A549 (cell line): ENCODE measurements at regions not wholly inside any gene's neighbourhood (a gene's known extent, or its start where the extent isn't known, plus 50 kb on each side); places are given as distances from the start of the nearest gene placed in this dataset.

Experiments
- MYC ChIP-seq: IDR thresholded peaks from 2 replicates; pipeline ENCODE4 v1.6.1; 2012; ENCODE audit warnings: mild to moderate bottlenecking, inconsistent platforms, low read length, improper control_type of control experiment, borderline replicate concordance
- POLR2AphosphoS2 ChIP-seq: conservative IDR thresholded peaks from 2 replicates; pipeline ENCODE4 v1.6.1; 2012; ENCODE audit warnings: low read length, improper control_type of control experiment, inconsistent platforms
- TF ChIP-seq, protein P1 (sequence below): fragments of >200 bp; sonication (Bioruptor Twin); formaldehyde crosslinking; IDR thresholded peaks from 3 replicates; pipeline ENCODE4 v1.5.1; 2016

DNA sequence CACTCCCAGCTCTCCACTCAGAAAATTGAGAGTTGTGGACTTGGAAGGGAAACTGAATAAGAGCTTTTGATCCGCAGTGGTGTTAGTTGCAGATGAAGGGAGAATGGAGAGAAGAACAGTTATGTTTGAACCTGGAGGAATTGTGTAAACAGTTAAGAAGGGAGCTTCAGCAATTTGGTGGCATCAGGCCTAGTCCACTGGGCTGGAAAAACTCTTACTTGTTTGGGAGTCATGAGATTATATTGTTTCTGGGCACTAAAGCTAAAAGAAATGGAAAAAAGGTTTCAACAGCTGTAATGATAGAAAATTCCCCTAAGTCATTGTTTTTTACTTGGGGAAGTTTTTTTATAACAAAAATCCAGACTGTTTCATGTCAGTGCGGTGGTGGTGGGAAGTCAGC is 256.1 kb upstream of the C1orf87 start:
- TF ChIP-seq, protein P1, sequence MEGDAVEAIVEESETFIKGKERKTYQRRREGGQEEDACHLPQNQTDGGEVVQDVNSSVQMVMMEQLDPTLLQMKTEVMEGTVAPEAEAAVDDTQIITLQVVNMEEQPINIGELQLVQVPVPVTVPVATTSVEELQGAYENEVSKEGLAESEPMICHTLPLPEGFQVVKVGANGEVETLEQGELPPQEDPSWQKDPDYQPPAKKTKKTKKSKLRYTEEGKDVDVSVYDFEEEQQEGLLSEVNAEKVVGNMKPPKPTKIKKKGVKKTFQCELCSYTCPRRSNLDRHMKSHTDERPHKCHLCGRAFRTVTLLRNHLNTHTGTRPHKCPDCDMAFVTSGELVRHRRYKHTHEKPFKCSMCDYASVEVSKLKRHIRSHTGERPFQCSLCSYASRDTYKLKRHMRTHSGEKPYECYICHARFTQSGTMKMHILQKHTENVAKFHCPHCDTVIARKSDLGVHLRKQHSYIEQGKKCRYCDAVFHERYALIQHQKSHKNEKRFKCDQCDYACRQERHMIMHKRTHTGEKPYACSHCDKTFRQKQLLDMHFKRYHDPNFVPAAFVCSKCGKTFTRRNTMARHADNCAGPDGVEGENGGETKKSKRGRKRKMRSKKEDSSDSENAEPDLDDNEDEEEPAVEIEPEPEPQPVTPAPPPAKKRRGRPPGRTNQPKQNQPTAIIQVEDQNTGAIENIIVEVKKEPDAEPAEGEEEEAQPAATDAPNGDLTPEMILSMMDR, result no peak
- no peak for TF ChIP-seq MYC
- TF ChIP-seq POLR2AphosphoS2, result no peak
